K562 (cell line): ENCODE measurements at regions not wholly inside any gene's neighbourhood (a gene's known extent, or its start where the extent isn't known, plus 50 kb on each side); places are given as distances from the start of the nearest gene placed in this dataset.

Experiments used
- ARID1B ChIP-seq: fragments of 450-650 bp; IDR thresholded peaks from 2 replicates; pipeline ENCODE4 v1.6.1; 2016; ENCODE audit warnings: antibody characterized with exemption, mild to moderate bottlenecking, inconsistent platforms
- ASH1L ChIP-seq: fragments of 450-650 bp; IDR thresholded peaks from 2 replicates; pipeline ENCODE4 v1.6.1; 2018; ENCODE audit warnings: borderline replicate concordance, mild to moderate bottlenecking, low read depth; ENCODE audit not compliant: partially characterized antibody
- CBFB ChIP-seq: sonication (generic); formaldehyde crosslinking; IDR thresholded peaks from 2 replicates; pipeline ENCODE4 v1.4.0; 2020; ENCODE audit warnings: mild to moderate bottlenecking, missing genetic modification reagents
- CHD2 ChIP-seq: IDR thresholded peaks from 2 replicates; pipeline ENCODE4 v1.6.1; 2011; ENCODE audit warnings: low read depth, low read length
- CTBP1 ChIP-seq: fragments of 450-650 bp; IDR thresholded peaks from 2 replicates; pipeline ENCODE4 v1.6.1; 2016; ENCODE audit warnings: borderline replicate concordance
- DDX20 ChIP-seq: fragments of 450-650 bp; IDR thresholded peaks from 2 replicates; pipeline ENCODE4 v1.6.1; 2016; ENCODE audit warnings: missing genetic modification characterization, low read depth, mild to moderate bottlenecking, missing compliant biosample characterization, moderate library complexity
- DPF2 ChIP-seq: fragments of 450-650 bp; IDR thresholded peaks from 2 replicates; pipeline ENCODE4 v1.6.1; 2016
- ESRRA ChIP-seq: fragments of 450-650 bp; IDR thresholded peaks from 2 replicates; pipeline ENCODE4 v1.6.1; 2014; ENCODE audit warnings: low read depth, mild to moderate bottlenecking, moderate library complexity, borderline replicate concordance
- FOXP4 ChIP-seq: sonication (generic); formaldehyde crosslinking; IDR thresholded peaks from 2 replicates; pipeline ENCODE4 v1.8.0; 2022; ENCODE audit warnings: mild to moderate bottlenecking, missing genetic modification reagents, borderline replicate concordance
- FUS ChIP-seq: fragments of 200-400 bp; formaldehyde crosslinking; optimal IDR thresholded peaks from 2 replicates; pipeline ENCODE3; 2017; ENCODE audit warnings: low read depth, low read length
- GATAD2A ChIP-seq: fragments of 450-650 bp; IDR thresholded peaks from 2 replicates; pipeline ENCODE4 v1.6.1; 2017
- KDM4B ChIP-seq, 2 experiments: fragments of 450-650 bp in 1 of 2; sonication (generic) in 1 of 2; IDR thresholded peaks; 2 replicates each; pipeline ENCODE4 v1.6.1; 2016 to 2017; ENCODE audit warnings: borderline replicate concordance in 2 of 2, antibody characterized with exemption in 1 of 2, low read depth in 1 of 2, mild to moderate bottlenecking in 1 of 2
- KLF6 ChIP-seq: fragments of 250-450 bp; sonication (Bioruptor Pico); IDR thresholded peaks from 2 replicates; pipeline ENCODE4 v1.4.0; 2020; ENCODE audit warnings: mild to moderate bottlenecking, moderate library complexity, borderline replicate concordance
- LEF1 ChIP-seq: fragments of 450-650 bp; IDR thresholded peaks from 2 replicates; pipeline ENCODE4 v1.6.1; 2016; ENCODE audit warnings: mild to moderate bottlenecking
- MEIS2 ChIP-seq: fragments of 450-650 bp; IDR thresholded peaks from 2 replicates; pipeline ENCODE4 v1.6.1; 2014; ENCODE audit warnings: mild to moderate bottlenecking; ENCODE audit not compliant: partially characterized antibody
- NBN ChIP-seq: fragments of 450-650 bp; IDR thresholded peaks from 2 replicates; pipeline ENCODE4 v1.6.1; 2016; ENCODE audit warnings: low read depth, mild to moderate bottlenecking
- NCOA2 ChIP-seq, 2 experiments: fragments of 450-650 bp; IDR thresholded peaks; 2 replicates each; pipeline ENCODE4 v1.6.1; 2018; ENCODE audit warnings: mild to moderate bottlenecking in 2 of 2, moderate library complexity in 1 of 2; ENCODE audit not compliant: partially characterized antibody in 2 of 2
- PHTF2 ChIP-seq: fragments of 250-450 bp; sonication (Bioruptor Pico); IDR thresholded peaks from 2 replicates; pipeline ENCODE4 v1.5.0; 2021; ENCODE audit warnings: mild to moderate bottlenecking
- SMARCB1 ChIP-seq: IDR thresholded peaks from 2 replicates; pipeline ENCODE4 v1.6.1; 2011; ENCODE audit warnings: improper control_type of control experiment, low read depth; ENCODE audit not compliant: insufficient read length
- SMARCC2 ChIP-seq: fragments of 450-650 bp; IDR thresholded peaks from 2 replicates; pipeline ENCODE4 v1.6.1; 2017; ENCODE audit warnings: antibody characterized with exemption, moderate library complexity, mild to moderate bottlenecking, low read depth
- SPI1 ChIP-seq: IDR thresholded peaks from 2 replicates; pipeline ENCODE4 v1.6.1; 2011; ENCODE audit warnings: low read depth, low read length, control low read depth, borderline replicate concordance
- TBL1XR1 ChIP-seq, 2 experiments: IDR thresholded peaks; 2 replicates each; pipeline ENCODE4 v1.6.1; 2012; ENCODE audit warnings: improper control_type of control experiment in 2 of 2, low read length in 2 of 2, mild to moderate bottlenecking in 1 of 2
- TRIM28 ChIP-seq: fragments of 450-650 bp; IDR thresholded peaks from 2 replicates; pipeline ENCODE4 v1.6.1; 2017
- ZFP30 ChIP-seq: fragments of 250-450 bp; sonication (Bioruptor Pico); IDR thresholded peaks from 2 replicates; pipeline ENCODE4 v1.8.0; 2022; ENCODE audit warnings: moderate library complexity, mild to moderate bottlenecking, inconsistent platforms, borderline replicate concordance
- ZKSCAN8 ChIP-seq: fragments of 200-800 bp; sonication (Bioruptor generic); IDR thresholded peaks from 2 replicates; pipeline ENCODE4 v1.6.1; 2016; ENCODE audit warnings: missing genetic modification characterization, missing compliant biosample characterization
- ZNF124 ChIP-seq: sonication (generic); formaldehyde crosslinking; IDR thresholded peaks from 2 replicates; pipeline ENCODE4 v1.8.1; 2022; ENCODE audit warnings: missing genetic modification reagents
- ZNF143 ChIP-seq: sonication (generic); formaldehyde crosslinking; IDR thresholded peaks from 2 replicates; pipeline ENCODE4 v1.9.0; 2022; ENCODE audit warnings: mild to moderate bottlenecking, missing genetic modification reagents
- ZNF644 ChIP-seq: fragments of 200-800 bp; sonication (Bioruptor generic); IDR thresholded peaks from 2 replicates; pipeline ENCODE4 v1.6.1; 2016; ENCODE audit warnings: low read depth, missing genetic modification characterization, missing compliant biosample characterization
- ZNF668 ChIP-seq: fragments of 250-450 bp; sonication (Bioruptor Pico); IDR thresholded peaks from 2 replicates; pipeline ENCODE4 v1.8.0; 2022; ENCODE audit warnings: mild to moderate bottlenecking, inconsistent platforms
- ZNF778 ChIP-seq: fragments of 450-650 bp; formaldehyde crosslinking; IDR thresholded peaks from 2 replicates; pipeline ENCODE4 v1.4.0; 2020; ENCODE audit warnings: mild to moderate bottlenecking, moderate library complexity
- ZSCAN32 ChIP-seq: fragments of 450-650 bp; formaldehyde crosslinking; IDR thresholded peaks from 2 replicates; pipeline ENCODE4 v1.4.0; 2020; ENCODE audit warnings: mild to moderate bottlenecking, moderate library complexity
- TF ChIP-seq, protein P1 (sequence below), 2 experiments: fragments of 450-650 bp; IDR thresholded peaks; 2 replicates each; pipeline ENCODE4 v1.6.1; 2016

DNA sequence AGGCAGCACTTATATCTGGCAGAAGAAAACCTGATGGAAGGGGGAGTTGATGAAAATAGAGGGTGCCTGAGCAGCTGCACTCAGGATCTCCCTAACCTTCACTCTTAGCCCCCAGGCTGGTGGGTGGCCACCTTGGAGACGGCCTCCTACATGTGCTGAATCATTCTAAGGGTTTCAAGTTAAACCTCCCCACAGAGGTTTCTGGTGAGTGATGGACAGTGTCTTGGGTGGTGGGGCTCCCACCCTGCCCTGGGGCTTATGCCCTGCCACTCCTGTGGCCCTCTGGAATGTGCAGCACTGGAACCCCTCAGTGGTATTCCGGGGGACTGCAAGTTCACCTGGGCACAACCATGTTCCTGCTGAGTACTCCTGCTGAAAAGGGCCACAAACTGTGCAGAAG, 357.2 kb downstream of the CD83 start (continued):
- TF ChIP-seq ESRRA (no peak), ZNF143 (CRISPR knock-in tag) (no peak), KDM4B (IDR thresholded peaks at IDR 0.05; ENCODE audit: borderline replicate concordance in 2 of 2, low read depth in 1 of 2) (no peak), CTBP1 (peak; percentile 29; the same call in 1 of the 2 replicates), DDX20 (tag) (no peak), ASH1L (no peak), CBFB (CRISPR knock-in tag) (no peak), DPF2 (no peak), CHD2 (no peak), SPI1 (no peak), ARID1B (peak; percentile 49; the same call in 1 of the 2 replicates), ZKSCAN8 (CRISPR knock-in tag) (no peak), LEF1 (no peak), MEIS2 (peak; percentile 76), NCOA2 (IDR thresholded peaks at IDR 0.05; ENCODE audit: partially characterized antibody in 2 of 2) (no peak), ZNF644 (tag) (no peak), PHTF2 (CRISPR knock-in tag) (no peak), ZNF124 (CRISPR knock-in tag) (no peak), TBL1XR1 (IDR thresholded peaks at IDR 0.05; ENCODE audit: low read length in 2 of 2) (0 out of 4 replicates have a peak, but pooled peaks of 1 of the 2 experiments have one; percentile 12), SMARCC2 (no peak), ZNF778 (no peak), GATAD2A (0 out of 2 replicates have a peak, but pooled peaks have one; percentile 42), TRIM28 (no peak), NBN (no peak), FOXP4 (CRISPR knock-in tag) (no peak), SMARCB1 (no peak), FUS (no peak), ZNF668 (CRISPR knock-in tag) (no peak), KLF6 (CRISPR knock-in tag) (no peak), ZSCAN32 (CRISPR knock-in tag) (no peak), ZFP30 (CRISPR knock-in tag) (no peak)
- TF ChIP-seq, protein P1, sequence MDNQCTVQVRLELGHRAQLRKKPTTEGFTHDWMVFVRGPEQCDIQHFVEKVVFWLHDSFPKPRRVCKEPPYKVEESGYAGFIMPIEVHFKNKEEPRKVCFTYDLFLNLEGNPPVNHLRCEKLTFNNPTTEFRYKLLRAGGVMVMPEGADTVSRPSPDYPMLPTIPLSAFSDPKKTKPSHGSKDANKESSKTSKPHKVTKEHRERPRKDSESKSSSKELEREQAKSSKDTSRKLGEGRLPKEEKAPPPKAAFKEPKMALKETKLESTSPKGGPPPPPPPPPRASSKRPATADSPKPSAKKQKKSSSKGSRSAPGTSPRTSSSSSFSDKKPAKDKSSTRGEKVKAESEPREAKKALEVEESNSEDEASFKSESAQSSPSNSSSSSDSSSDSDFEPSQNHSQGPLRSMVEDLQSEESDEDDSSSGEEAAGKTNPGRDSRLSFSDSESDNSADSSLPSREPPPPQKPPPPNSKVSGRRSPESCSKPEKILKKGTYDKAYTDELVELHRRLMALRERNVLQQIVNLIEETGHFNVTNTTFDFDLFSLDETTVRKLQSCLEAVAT (IDR thresholded peaks at IDR 0.05), result no peak
